ENCODE measurements at regions not wholly inside any gene's neighbourhood (a gene's known extent, or its start where the extent isn't known, plus 50 kb on each side); places are given as distances from the start of the nearest gene placed in this dataset.
"Not testable (repeated sequence)": the region's sequence is repeated elsewhere in the genome, so short reads cannot be mapped to it uniquely, and the experiment has no call there.

DNA sequence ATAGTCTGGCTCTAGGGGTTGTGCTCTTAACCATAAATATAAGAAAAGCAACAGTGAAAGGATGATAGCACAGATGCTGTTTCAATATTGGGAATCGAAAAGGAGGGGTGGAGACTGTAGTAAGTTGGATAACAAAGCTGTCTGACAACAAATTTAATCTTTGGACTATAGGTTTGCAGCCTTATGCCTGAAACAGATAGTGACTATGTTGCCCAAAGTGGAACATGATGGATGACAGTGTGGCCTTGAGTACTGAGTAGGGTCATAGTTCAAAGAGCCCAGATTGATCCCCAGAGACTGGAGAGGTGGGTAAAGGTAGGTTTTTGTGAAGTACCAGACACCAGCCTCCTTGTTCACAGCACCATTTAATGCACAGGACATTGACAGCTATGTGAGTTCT lies 144.0 kb upstream of the PALMD start:
- no peak for DNase-seq (ENCODE audit: low read depth)

DNA sequence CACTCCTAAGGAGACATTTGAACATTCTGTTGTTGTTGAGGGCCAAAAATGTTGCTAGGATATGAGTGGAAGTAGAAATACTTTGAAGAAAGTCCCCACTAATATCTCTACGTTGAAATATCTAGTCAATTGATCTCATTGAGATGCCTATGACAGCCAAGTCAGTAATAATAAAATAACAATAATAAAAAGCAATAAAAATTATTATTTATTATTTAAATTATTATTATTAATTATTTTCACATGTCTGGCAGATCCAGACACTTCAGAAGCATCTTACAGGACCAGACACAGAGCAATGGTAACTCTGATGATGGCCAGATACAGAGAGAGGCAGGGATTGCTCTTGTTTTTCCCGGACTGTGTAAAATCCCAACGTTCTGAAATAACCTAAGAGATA lies 143.5 kb upstream of the PALMD start:
- no peak for DNase-seq (ENCODE audit: low read depth)

DNA sequence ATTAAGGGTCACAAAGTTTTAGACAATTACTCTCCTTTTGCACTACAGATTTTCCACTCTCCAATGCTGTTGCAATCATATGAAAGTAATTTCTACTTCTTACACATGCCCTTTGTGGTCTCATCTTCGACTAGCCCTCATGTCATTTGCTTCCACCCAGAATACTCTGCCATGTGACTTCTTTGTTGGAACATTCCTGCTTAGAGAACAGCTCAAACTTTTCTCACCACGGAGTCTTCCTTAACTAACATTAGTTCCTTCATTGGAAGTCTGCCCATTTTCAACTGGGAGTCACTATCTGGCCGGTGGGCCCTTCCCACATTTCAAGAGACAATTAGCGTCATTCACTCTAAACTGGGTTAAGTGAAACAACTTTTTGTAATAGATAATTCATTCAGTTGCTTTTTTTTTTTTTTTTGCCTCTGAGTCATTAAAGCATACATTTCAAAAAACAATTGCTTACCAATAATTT lies 142.6 kb upstream of the PALMD start:
- DNase-seq (ENCODE audit: low read depth) = no peak

DNA sequence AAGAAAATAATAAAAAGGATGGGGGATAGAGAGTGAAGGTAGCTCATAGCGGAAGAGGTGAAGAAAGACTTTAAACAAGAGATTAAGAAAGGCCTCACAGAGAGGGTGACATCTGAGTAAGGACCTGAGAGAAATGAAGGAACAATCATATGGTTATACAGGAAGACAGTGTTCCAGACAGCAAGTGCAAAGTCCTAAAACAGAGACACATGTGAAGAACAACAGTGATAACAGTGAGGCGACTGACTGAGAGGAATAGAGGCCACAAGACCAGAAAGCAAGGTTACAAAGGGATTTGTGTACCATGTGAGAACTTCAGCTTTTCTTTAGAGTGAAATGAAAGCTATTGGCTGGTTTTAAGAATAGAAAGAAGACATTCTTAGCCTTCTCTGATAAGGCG lies 141.6 kb upstream of the PALMD start:
- no peak for DNase-seq (ENCODE audit: low read depth)

DNA sequence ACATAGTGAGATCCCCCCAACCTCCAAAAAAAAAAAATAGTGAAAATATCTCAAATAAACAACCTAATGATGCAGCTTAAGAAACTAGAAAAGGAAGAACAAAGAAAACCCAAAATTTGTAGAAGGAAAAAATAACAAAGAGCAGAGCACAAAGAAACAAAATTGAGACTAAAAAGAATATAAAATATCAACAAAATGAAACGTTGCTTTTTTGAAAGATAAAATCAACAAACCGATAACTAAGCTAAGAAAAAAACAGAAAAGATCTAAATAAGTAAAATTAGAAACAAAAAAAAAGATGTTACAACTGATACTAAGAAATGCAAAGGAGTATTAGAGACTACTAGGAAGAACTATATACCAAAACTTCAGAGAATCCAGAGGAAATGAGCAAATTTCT lies 139.3 kb upstream of the PALMD start:
- no peak for DNase-seq (ENCODE audit: low read depth)

DNA sequence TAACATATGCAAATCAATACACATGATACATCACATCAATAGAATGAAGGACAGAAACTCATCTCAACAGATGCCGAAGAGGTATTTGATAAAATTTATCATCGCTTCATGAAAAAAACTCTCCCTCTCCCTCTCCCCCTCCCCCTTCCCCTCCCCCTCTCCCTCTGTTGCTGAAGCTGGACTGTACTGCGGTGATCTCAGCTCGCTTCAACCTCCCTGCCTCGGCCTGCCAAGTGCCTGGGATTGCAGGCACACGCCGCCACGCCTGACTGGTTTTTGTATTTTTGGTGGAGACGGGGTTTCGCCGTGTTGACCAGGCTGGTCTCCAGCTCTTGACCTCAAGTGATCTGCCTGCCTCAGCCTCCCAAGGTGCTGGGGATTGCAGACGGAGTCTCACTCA lies 138.5 kb upstream of the PALMD start:
- not testable (repeated sequence) for DNase-seq (ENCODE audit: low read depth)

DNA sequence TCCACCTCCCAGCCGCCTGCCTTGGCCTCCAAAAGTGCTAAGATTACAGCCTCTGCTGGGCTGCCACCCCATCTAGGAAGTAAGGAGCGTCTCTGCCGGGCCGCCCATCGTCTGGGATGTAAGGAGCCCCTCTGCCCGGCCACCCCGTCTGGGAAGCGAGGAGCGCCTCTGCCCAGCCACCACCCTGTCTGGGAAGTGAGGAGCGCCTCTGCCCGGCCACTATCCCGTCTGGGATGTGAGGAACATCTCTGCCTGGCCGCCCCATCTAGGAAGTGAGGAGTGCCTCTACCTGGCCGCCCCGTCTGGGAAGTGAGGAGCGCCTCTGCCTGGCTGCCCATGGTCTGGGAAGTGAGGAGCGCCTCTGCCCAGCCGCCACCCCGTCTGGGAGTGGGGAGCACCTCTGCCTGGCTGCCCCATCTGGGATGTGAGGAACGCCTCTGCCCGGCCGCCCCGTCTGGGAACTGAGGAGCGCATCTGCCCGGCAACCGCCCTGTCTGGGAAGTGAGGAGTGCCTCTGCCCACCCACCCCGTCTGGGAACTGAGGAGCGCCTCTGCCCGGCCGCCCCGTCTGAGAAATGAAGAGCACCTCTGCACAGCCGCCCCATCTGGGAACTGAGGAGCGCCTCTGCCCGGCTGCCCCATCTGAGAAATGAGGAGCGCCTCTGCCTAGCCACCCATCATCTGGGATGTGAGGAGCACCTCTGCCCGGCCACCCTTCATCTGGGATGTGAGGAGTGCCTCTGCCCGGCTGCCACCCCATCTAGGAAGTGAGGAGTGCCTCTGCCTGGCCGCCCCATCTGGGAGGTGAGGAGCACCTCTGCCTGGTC lies 137.8 kb upstream of the PALMD start:
- DNase-seq (ENCODE audit: low read depth) = no peak

- DNase-seq (ENCODE audit: low read depth) = not testable (repeated sequence)
These were observed 137.0 kb upstream of the PALMD start for GRCh38 chr1:99508733-99509445.

DNA sequence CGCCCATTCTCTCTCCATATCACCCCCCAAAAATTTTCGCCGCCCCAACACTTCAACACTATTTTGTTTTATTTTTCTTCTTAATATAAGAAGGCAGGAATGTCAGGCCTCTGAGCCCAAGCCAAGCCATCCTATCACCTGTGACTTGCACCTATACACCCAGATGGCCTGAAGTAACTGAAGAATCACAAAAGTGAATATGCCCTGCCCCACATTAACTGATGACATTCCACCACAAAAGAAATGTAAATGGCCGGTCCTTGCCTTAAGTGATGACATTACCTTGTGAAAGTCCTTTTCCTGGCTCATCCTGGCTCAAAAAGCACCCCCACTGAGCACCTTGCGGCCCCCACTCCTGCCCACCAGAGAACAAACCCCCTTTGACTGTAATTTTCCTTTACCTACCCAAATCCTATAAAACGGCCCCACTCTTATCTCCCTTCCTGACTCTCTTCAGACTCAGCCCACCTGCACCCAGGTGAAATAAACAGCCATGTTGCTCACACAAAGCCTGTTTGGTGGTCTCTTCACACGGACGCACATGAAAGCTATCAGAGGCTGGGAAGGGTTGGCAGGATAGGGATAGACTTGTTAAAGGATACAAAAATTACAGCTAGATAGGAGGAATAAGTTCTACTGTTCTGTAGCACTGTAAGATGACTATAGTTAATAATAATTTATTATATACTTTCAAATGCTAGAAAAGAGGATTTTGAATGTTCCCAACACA lies 130.9 kb upstream of the PALMD start:
- DNase-seq (ENCODE audit: low read depth) = not testable (repeated sequence)

- DNase-seq (ENCODE audit: low read depth) = no peak
These were observed 129.8 kb upstream of the PALMD start for GRCh38 chr1:99516141-99516540.

GRCh38 chr1:99520121-99520520 lies 125.8 kb upstream of the PALMD start:
- no peak for DNase-seq (ENCODE audit: low read depth)

DNA sequence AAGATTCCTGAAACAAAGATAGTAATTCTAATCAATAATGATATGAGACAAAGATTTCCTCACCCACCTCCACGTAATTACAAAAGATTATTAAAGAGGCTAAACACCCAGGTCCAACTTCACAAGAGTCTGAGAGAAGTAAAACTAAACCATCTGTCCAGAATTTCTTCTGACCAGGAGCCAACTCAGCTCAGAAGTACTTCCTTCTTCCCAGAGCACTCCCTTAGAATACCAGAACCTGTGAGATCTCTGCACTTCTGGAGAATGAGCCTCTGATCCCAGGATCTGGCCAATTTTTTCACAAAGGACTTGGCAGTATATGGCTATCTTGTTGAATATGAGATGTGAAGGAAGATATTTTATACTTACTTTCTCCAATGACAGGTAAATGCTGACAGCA lies 120.6 kb upstream of the PALMD start:
- no peak for DNase-seq (ENCODE audit: low read depth)

DNA sequence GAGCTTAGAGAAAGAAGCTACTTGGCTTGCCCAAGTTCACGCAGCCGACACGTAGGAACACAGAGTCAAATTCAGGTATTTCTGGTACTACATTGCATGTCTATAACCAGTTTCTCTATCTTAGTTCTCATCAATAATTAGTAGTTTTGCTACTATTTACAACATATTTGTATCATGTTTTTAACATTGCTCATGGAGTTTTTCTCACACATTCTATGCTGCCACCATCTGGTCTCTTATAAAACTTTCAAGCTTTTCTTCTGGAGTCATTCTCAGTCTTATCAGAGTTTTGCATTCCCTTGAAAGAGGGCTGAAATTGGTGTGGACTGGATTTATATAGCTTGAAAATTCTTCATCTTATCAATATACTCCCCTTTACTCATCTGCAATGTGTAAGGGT lies 118.8 kb upstream of the PALMD start:
- no peak for DNase-seq (ENCODE audit: low read depth)

- no peak for DNase-seq (ENCODE audit: low read depth)
These were observed 118.4 kb upstream of the PALMD start for GRCh38 chr1:99527545-99527944.

- no peak for DNase-seq (ENCODE audit: low read depth)
These were observed 116.9 kb upstream of the PALMD start for GRCh38 chr1:99529002-99529401.

DNA sequence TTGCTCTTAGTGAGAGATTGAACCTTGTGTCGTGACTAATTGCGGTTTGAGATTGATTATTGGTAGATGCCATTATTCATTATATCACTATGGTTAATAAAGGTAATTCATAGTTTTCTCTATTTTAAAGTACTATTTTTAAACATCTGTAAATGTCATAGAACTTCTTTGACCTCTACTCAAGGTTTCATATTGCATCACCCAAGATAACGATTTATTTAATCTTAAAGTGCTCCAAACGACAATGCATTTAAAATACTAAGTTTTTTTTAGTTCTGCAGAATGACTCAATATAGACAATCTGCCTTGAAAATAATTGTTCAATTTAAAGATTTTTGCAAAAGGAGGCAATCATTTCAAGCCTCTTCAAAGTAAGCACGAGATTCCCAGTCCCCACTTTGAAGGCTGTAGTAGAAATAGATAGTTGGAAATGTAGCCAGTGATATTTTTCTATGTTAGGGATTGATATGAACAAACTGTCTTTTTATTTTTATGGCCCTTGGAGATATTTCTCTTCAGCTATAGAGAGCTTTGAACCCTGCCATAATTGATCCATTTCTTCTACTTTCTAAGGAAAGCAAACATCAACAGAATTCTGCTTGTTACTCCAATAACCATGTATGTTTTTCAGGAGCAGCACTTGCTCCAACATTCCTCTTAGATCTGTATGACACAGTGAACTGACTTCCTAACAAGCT lies 114.2 kb upstream of the PALMD start:
- DNase-seq (ENCODE audit: low read depth) = no peak

DNA sequence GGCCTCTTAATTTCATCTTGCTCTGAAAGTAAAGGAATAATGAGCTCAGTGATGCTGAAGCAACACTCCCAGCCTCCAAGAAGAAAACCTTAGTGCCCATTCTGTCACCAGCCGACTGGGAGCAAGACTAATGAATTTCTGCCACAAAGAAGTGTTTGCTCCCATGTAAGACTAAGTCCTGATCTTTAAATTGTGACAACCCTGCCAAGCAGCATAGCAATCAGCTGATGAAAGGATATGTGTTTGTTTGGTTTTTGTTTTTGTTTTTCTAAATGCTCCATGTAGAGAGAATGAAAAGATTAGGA lies 113.7 kb upstream of the PALMD start:
- no peak for DNase-seq (ENCODE audit: low read depth)

GRCh38 chr1:99533909-99534637 lies 111.8 kb upstream of the PALMD start:
- no peak for DNase-seq (ENCODE audit: low read depth)

DNA sequence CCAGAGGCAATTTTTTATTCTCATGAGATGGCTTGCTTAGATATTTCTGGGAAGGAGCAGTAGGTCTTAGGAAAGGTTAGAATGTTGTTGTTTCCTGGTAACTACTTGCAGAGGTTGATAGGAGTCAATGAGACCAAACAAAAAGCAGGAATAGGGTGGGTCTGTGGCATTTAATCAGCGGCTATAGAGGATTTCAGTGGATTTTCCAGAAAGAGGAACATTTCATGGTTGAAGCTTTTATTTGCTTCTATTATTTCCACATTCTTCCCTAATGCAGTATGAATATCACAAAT lies 111.3 kb upstream of the PALMD start:
- DNase-seq (ENCODE audit: low read depth) = no peak

GRCh38 chr1:99535470-99536164 lies 110.3 kb upstream of the PALMD start:
- DNase-seq (ENCODE audit: low read depth) = no peak

- no peak for DNase-seq (ENCODE audit: low read depth)
These were observed 107.9 kb upstream of the PALMD start for GRCh38 chr1:99537886-99538617.

All from activated T-cell treated with anti-CD3 and anti-CD28 coated beads for 24 hours (primary cell).